ENCODE measurements at regions not wholly inside any gene's neighbourhood (a gene's known extent, or its start where the extent isn't known, plus 50 kb on each side); places are given as distances from the start of the nearest gene placed in this dataset.

- no peak for TF ChIP-seq EP300 (IDR thresholded peaks at IDR 0.05)
- TF ChIP-seq CTCF (IDR thresholded peaks at IDR 0.05) = no peak
- TF ChIP-seq POLR2A (IDR thresholded peaks at IDR 0.05) = no peak
Measured at GRCh38 chr7:13069841-13070240, 382.4 kb downstream of the ARL4A start.
